ENCODE measurements at regions not wholly inside any gene's neighbourhood (a gene's known extent, or its start where the extent isn't known, plus 50 kb on each side); places are given as distances from the start of the nearest gene placed in this dataset.

DNA sequence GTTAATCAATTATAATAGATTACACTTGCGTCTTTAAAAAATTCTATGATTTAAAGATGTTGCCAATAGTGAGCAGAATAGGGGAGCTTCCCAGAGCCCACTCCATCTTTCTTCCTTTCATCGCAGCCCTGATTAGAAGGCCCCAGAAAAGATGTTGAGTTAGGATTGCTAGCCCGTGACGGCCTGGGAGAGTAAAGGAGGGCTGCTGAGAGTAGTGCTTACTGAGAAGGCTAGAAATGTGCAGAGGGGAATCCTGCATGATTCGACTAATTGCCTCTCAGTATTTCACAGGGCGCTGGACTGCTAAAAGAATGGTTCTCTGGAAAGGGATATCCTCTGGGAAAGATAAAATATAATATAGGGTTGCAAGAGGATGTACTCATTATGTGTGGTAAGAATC is 160.5 kb downstream of the C11orf87 start:
- DNase-seq: no peak
- WGBS (ENCODE audit: low lambda C conversion rate): 42% methylated on average over 6 of the region's 6 CpGs
- no peak overlapping the region for H3K27ac ChIP-seq (ENCODE audit: low read depth in 2 of 2, low read length in 1 of 2)
- no peaks in the 10 kb centered on the region for H3K9me2 ChIP-seq
- TF ChIP-seq, protein P1, sequence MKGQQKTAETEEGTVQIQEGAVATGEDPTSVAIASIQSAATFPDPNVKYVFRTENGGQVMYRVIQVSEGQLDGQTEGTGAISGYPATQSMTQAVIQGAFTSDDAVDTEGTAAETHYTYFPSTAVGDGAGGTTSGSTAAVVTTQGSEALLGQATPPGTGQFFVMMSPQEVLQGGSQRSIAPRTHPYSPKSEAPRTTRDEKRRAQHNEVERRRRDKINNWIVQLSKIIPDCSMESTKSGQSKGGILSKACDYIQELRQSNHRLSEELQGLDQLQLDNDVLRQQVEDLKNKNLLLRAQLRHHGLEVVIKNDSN (IDR thresholded peaks at IDR 0.05; ENCODE audit: borderline replicate concordance, low read depth): no peak
- TF ChIP-seq, protein P2, sequence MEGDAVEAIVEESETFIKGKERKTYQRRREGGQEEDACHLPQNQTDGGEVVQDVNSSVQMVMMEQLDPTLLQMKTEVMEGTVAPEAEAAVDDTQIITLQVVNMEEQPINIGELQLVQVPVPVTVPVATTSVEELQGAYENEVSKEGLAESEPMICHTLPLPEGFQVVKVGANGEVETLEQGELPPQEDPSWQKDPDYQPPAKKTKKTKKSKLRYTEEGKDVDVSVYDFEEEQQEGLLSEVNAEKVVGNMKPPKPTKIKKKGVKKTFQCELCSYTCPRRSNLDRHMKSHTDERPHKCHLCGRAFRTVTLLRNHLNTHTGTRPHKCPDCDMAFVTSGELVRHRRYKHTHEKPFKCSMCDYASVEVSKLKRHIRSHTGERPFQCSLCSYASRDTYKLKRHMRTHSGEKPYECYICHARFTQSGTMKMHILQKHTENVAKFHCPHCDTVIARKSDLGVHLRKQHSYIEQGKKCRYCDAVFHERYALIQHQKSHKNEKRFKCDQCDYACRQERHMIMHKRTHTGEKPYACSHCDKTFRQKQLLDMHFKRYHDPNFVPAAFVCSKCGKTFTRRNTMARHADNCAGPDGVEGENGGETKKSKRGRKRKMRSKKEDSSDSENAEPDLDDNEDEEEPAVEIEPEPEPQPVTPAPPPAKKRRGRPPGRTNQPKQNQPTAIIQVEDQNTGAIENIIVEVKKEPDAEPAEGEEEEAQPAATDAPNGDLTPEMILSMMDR (IDR thresholded peaks at IDR 0.05): no peak
- TF ChIP-seq ELF1 (IDR thresholded peaks at IDR 0.05) (no peak), EZH2phosphoT487 (IDR thresholded peaks at IDR 0.05; ENCODE audit: borderline replicate concordance, low read depth) (no peak), RXRA (IDR thresholded peaks at IDR 0.05; ENCODE audit: borderline replicate concordance, low read depth) (no peak), SMC3 (IDR thresholded peaks at IDR 0.05; ENCODE audit: low read depth, low read length) (no peak)
- no peak overlapping the region for H3K4me2 ChIP-seq
- ChIA-PET CTCF (no interaction called here), POLR2A (interaction anchor here (0.6 kb wide), 1 partner anchor 46 kb away, joined by 4 read pairs; no protein-coding TSS in a partner anchor)
- H4K20me1 ChIP-seq (ENCODE audit: insufficient read depth): no peaks in the 10 kb centered on the region
- H3K9ac ChIP-seq: no peak overlapping the region
- no peak overlapping the region for H2AFZ ChIP-seq (ENCODE audit: low read depth)
- no peaks in the 10 kb centered on the region for H3K27me3 ChIP-seq (ENCODE audit: insufficient read depth)
- no peaks in the 10 kb centered on the region for H3K36me3 ChIP-seq (replicated peaks in 1 of 2; ENCODE audit: control insufficient read depth in 1 of 2, insufficient read depth in 2 of 2, low read length in 1 of 2)
- no peaks in the 10 kb centered on the region for H3K79me2 ChIP-seq (ENCODE audit: insufficient read depth)
- no peak overlapping the region for H3K4me3 ChIP-seq (ENCODE audit: low read depth in 2 of 2, low read length in 1 of 2)
- H3F3A ChIP-seq (replicated peaks; ENCODE audit: insufficient read depth): no peaks in the 10 kb centered on the region
- H3K9me3 ChIP-seq: no peaks in the 10 kb centered on the region
- H3K4me1 ChIP-seq (ENCODE audit: control insufficient read depth in 1 of 2, insufficient read depth in 2 of 2, low read depth in 1 of 2, low read length in 1 of 2): no peaks in the 10 kb centered on the region

DNA sequence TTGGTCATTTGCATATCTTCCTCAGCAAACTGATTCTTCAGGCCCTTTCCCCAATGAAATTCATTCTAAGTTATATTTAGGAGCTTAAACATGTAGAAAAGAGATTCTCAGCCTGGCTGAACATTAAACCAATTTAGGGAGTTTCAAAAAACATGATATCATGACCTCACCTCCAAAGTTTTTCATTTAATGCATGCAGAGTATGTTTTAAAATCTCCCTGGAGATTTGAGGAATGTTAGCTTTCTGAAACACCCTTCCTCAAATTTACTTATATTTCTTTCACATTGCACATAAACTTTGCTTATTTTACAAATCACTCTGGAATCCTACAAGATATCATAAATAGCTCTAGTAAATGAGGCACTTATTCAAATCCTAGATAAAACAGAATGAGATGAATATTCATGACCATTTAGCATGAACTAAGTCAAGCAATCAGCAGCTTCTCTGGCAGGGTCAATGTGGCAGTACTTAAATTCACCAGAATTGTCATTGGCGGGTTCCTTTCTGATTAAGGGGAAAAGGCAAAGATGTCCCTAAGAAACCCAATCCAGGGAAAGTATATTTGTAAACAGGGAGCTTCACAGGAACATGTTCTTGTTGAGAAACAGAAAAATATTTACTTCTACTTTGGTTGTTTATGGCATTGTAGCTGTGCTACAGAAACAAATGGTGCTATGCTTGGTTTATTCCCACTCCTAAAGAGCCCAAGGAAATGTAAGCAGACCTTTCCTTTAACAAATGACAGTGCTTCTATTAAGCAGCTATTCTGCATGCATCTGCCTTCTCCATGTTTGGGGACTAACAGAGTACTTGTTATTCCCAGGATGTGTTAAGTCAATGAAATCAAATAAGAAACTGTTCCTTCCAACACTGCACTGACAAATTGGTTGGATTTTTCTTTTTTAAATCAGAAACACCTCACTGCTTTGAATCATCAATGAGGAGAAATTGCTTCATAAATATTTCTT is 162.3 kb downstream of the C11orf87 start:
- Histone ChIP-seq H2AFZ (ENCODE audit: low read depth) (no peak overlapping the region), H3K27ac (ENCODE audit: low read depth in 2 of 2, low read length in 1 of 2) (no peak overlapping the region), H3K9ac (no peak overlapping the region), H3K36me3 (replicated peaks in 1 of 2; ENCODE audit: control insufficient read depth in 1 of 2, insufficient read depth in 2 of 2, low read length in 1 of 2) (no peaks in the 10 kb centered on the region), H3F3A (replicated peaks; ENCODE audit: insufficient read depth) (no peaks in the 10 kb centered on the region), H3K27me3 (ENCODE audit: insufficient read depth) (no peaks in the 10 kb centered on the region), H3K4me2 (no peak overlapping the region), H3K4me3 (ENCODE audit: low read depth in 2 of 2, low read length in 1 of 2) (no peak overlapping the region), H3K79me2 (ENCODE audit: insufficient read depth) (no peaks in the 10 kb centered on the region), H3K9me3 (no peaks in the 10 kb centered on the region), H4K20me1 (ENCODE audit: insufficient read depth) (no peaks in the 10 kb centered on the region), H3K4me1 (ENCODE audit: control insufficient read depth in 1 of 2, insufficient read depth in 2 of 2, low read depth in 1 of 2, low read length in 1 of 2) (no peaks in the 10 kb centered on the region), H3K9me2 (no peaks in the 10 kb centered on the region)
- CTCF ChIA-PET: no interaction called here
- DNase-seq: no peak
- POLR2A ChIA-PET: no interaction called here
- WGBS (ENCODE audit: low lambda C conversion rate): 56% methylated on average over 1 of the region's 1 CpG
- TF ChIP-seq, protein P3, sequence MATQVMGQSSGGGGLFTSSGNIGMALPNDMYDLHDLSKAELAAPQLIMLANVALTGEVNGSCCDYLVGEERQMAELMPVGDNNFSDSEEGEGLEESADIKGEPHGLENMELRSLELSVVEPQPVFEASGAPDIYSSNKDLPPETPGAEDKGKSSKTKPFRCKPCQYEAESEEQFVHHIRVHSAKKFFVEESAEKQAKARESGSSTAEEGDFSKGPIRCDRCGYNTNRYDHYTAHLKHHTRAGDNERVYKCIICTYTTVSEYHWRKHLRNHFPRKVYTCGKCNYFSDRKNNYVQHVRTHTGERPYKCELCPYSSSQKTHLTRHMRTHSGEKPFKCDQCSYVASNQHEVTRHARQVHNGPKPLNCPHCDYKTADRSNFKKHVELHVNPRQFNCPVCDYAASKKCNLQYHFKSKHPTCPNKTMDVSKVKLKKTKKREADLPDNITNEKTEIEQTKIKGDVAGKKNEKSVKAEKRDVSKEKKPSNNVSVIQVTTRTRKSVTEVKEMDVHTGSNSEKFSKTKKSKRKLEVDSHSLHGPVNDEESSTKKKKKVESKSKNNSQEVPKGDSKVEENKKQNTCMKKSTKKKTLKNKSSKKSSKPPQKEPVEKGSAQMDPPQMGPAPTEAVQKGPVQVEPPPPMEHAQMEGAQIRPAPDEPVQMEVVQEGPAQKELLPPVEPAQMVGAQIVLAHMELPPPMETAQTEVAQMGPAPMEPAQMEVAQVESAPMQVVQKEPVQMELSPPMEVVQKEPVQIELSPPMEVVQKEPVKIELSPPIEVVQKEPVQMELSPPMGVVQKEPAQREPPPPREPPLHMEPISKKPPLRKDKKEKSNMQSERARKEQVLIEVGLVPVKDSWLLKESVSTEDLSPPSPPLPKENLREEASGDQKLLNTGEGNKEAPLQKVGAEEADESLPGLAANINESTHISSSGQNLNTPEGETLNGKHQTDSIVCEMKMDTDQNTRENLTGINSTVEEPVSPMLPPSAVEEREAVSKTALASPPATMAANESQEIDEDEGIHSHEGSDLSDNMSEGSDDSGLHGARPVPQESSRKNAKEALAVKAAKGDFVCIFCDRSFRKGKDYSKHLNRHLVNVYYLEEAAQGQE (IDR thresholded peaks at IDR 0.05; ENCODE audit: low read depth, low read length): no peak
- TF ChIP-seq, protein P4, sequence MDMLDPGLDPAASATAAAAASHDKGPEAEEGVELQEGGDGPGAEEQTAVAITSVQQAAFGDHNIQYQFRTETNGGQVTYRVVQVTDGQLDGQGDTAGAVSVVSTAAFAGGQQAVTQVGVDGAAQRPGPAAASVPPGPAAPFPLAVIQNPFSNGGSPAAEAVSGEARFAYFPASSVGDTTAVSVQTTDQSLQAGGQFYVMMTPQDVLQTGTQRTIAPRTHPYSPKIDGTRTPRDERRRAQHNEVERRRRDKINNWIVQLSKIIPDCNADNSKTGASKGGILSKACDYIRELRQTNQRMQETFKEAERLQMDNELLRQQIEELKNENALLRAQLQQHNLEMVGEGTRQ (IDR thresholded peaks at IDR 0.05; ENCODE audit: borderline replicate concordance, low read depth, low read length): no peak
- no peak for TF ChIP-seq GABPA (IDR thresholded peaks at IDR 0.05; ENCODE audit: low read depth)
- no peak for TF ChIP-seq TEAD4 (IDR thresholded peaks at IDR 0.05; ENCODE audit: borderline replicate concordance, insufficient read depth)
- no peak for TF ChIP-seq FOXM1 (IDR thresholded peaks at IDR 0.05; ENCODE audit: low read depth)

All from SK-N-SH (cell line).